C4-2B (cell line): ENCODE measurements at regions not wholly inside any gene's neighbourhood (a gene's known extent, or its start where the extent isn't known, plus 50 kb on each side); places are given as distances from the start of the nearest gene placed in this dataset.

Experiments used
- CTCF ChIP-seq: fragments of 450-650 bp; conservative IDR thresholded peaks from 2 replicates; pipeline ENCODE4 v1.5.1; 2017; ENCODE audit warnings: mild to moderate bottlenecking
- ZFX ChIP-seq: fragments of 450-650 bp; IDR thresholded peaks from 2 replicates; pipeline ENCODE4 v1.6.1; 2017

GRCh38 chr12:30211743-30212142, 428.0 kb upstream of the TMTC1 start:
- TF ChIP-seq CTCF, result no peak
- TF ChIP-seq ZFX, result no peak
